Fibroblast of lung (primary cell): ENCODE measurements at regions not wholly inside any gene's neighbourhood (a gene's known extent, or its start where the extent isn't known, plus 50 kb on each side); places are given as distances from the start of the nearest gene placed in this dataset.

Experiments
- DNase-seq, 2 donors: peaks; one replicate each; pipeline versions ENCODE4 v3.0.0 to v3.0.0-alpha.2; 2010; ENCODE audit warnings: low read depth in 2 of 2
- H2AFZ ChIP-seq: 2 replicates; pipeline ENCODE4 v1.5.1; 2012; ENCODE audit warnings: low read length, control low read depth, inconsistent platforms
- H3K27ac ChIP-seq: 2 replicates; pipeline ENCODE4 v1.5.1; 2011; ENCODE audit warnings: low read length, control low read depth; ENCODE audit not compliant: insufficient read depth
- H3K27me3 ChIP-seq: 2 replicates; pipeline ENCODE4 v1.5.1; 2011; ENCODE audit warnings: mild to moderate bottlenecking, low read length; ENCODE audit not compliant: control insufficient read depth, insufficient read depth
- H3K36me3 ChIP-seq: 2 replicates; pipeline ENCODE4 v1.5.1; 2011; ENCODE audit warnings: low read length; ENCODE audit not compliant: control insufficient read depth, insufficient read depth
- H3K4me1 ChIP-seq: 2 replicates; pipeline ENCODE4 v1.5.1; 2011; ENCODE audit warnings: low read length; ENCODE audit not compliant: control insufficient read depth, insufficient read depth; ENCODE audit errors: extremely low read depth
- H3K4me2 ChIP-seq: 2 replicates; pipeline ENCODE4 v1.5.1; 2011; ENCODE audit warnings: low read length, control low read depth; ENCODE audit not compliant: insufficient read depth; ENCODE audit errors: extremely low read depth
- H3K4me3 ChIP-seq, 4 experiments: fragments of 200-600 bp in 1 of 4; sonication (generic) in 1 of 4; replicated peaks in 1 of 4; 2 replicates each; pipeline ENCODE4 v1.5.1; 2011 to 2016; ENCODE audit warnings: low read length in 4 of 4, low read depth in 3 of 4, mild to moderate bottlenecking in 3 of 4, control low read depth in 2 of 4, inconsistent platforms in 1 of 4, mixed read lengths in 1 of 4; ENCODE audit not compliant: insufficient read depth in 1 of 4; ENCODE audit errors: control extremely low read depth in 1 of 4
- H3K79me2 ChIP-seq: 2 replicates; pipeline ENCODE4 v1.5.1; 2012; ENCODE audit warnings: mild to moderate bottlenecking, low read length, inconsistent platforms; ENCODE audit not compliant: control insufficient read depth, insufficient read depth
- H3K9ac ChIP-seq: 2 replicates; pipeline ENCODE4 v1.5.1; 2011; ENCODE audit warnings: mild to moderate bottlenecking, low read length, control low read depth; ENCODE audit not compliant: insufficient read depth
- H3K9me3 ChIP-seq: 2 replicates; pipeline ENCODE4 v1.5.1; 2012; ENCODE audit warnings: low read depth, low read length; ENCODE audit not compliant: control insufficient read depth, insufficient read depth
- H4K20me1 ChIP-seq: 2 replicates; pipeline ENCODE4 v1.5.1; 2011; ENCODE audit warnings: low read length; ENCODE audit not compliant: control insufficient read depth, insufficient read depth; ENCODE audit errors: extremely low read depth
- EZH2 ChIP-seq: IDR thresholded peaks from 2 replicates; pipeline ENCODE4 v1.5.1; 2012; ENCODE audit warnings: low read length, control low read depth, mild to moderate bottlenecking; ENCODE audit errors: missing control alignments
- TF ChIP-seq, protein P1 (sequence below), 2 donors: IDR thresholded peaks in 1 of 2; conservative IDR thresholded peaks in 1 of 2; 1 replicate in 1 of 2; 2 replicates in 1 of 2; pipeline ENCODE4 v1.5.1; 2011 to 2012; ENCODE audit warnings: low read length in 2 of 2, control low read depth in 1 of 2, inconsistent platforms in 1 of 2, low read depth in 1 of 2, mild to moderate bottlenecking in 1 of 2

DNA sequence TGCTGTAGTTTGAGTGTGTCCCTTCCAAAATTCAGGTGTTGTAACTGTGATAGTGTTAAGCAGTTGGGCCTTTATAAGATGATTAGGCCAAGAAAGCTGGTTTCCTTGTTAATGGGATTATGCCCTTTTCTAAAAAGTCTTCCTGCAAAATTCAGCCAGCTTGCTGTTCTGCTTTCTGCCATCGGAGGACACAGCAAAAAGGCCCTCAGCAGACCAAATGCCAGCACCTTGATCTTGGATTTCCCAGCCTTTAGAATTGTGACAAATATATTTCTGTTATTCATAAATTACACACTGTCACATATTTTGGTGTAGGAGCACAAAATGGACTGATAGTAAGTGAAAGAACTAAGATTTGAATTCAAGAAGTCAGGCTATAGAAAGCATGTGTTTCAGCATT lies 203.2 kb downstream of the IZUMO3 start:
- TF ChIP-seq, protein P1, sequence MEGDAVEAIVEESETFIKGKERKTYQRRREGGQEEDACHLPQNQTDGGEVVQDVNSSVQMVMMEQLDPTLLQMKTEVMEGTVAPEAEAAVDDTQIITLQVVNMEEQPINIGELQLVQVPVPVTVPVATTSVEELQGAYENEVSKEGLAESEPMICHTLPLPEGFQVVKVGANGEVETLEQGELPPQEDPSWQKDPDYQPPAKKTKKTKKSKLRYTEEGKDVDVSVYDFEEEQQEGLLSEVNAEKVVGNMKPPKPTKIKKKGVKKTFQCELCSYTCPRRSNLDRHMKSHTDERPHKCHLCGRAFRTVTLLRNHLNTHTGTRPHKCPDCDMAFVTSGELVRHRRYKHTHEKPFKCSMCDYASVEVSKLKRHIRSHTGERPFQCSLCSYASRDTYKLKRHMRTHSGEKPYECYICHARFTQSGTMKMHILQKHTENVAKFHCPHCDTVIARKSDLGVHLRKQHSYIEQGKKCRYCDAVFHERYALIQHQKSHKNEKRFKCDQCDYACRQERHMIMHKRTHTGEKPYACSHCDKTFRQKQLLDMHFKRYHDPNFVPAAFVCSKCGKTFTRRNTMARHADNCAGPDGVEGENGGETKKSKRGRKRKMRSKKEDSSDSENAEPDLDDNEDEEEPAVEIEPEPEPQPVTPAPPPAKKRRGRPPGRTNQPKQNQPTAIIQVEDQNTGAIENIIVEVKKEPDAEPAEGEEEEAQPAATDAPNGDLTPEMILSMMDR (conservative IDR thresholded peaks at IDR 0.05 in 1 of 2, IDR thresholded peaks at IDR 0.05 in 1 of 2; ENCODE audit: low read depth in 1 of 2, low read length in 2 of 2), result no peak
- no peak for TF ChIP-seq EZH2
- no peak overlapping the region for H3K4me2 ChIP-seq
- no peaks in the 10 kb centered on the region for H3K27me3 ChIP-seq
- no peak overlapping the region for H2AFZ ChIP-seq
- H3K9ac ChIP-seq, result no peak overlapping the region
- H3K9me3 ChIP-seq, result no peaks in the 10 kb centered on the region
- no peaks in the 10 kb centered on the region for H3K79me2 ChIP-seq
- no peak overlapping the region for H3K27ac ChIP-seq
- no peak overlapping the region for H3K4me3 ChIP-seq
- no peaks in the 10 kb centered on the region for H4K20me1 ChIP-seq
- no peaks in the 10 kb centered on the region for H3K4me1 ChIP-seq
- DNase-seq, result no peak
- no peaks in the 10 kb centered on the region for H3K36me3 ChIP-seq

DNA sequence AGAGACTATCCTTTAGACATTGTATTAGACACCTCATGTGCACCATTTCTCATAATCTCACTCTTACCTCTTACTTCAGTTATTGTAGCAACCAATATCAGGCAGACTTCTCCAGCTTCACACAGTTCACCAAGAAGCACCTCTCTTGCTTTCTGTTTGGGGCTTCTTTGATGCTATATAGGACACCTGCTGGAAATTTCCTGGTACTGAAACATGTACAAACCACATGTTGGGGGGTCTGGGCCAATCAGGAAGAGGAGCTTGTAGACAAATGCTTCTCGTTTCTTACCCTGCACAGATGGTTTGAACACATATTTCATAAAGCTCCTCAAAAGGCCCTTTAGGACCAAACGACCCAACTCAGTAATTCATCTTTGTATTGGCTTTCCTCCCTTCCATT lies 212.1 kb downstream of the IZUMO3 start:
- TF ChIP-seq, protein P1 (conservative IDR thresholded peaks at IDR 0.05 in 1 of 2, IDR thresholded peaks at IDR 0.05 in 1 of 2; ENCODE audit: low read depth in 1 of 2, low read length in 2 of 2), result no peak
- no peak for TF ChIP-seq EZH2
- H2AFZ ChIP-seq, result no peak overlapping the region
- H3K36me3 ChIP-seq, result no peaks in the 10 kb centered on the region
- H3K4me2 ChIP-seq, result no peak overlapping the region
- H3K9me3 ChIP-seq, result no peaks in the 10 kb centered on the region
- H3K27me3 ChIP-seq, result no peaks in the 10 kb centered on the region
- no peak overlapping the region for H3K9ac ChIP-seq
- H3K4me1 ChIP-seq, result no peaks in the 10 kb centered on the region
- H3K27ac ChIP-seq, result no peak overlapping the region
- H3K79me2 ChIP-seq, result no peaks in the 10 kb centered on the region
- no peak overlapping the region for H3K4me3 ChIP-seq
- H4K20me1 ChIP-seq, result no peaks in the 10 kb centered on the region
- DNase-seq, result no peak

DNA sequence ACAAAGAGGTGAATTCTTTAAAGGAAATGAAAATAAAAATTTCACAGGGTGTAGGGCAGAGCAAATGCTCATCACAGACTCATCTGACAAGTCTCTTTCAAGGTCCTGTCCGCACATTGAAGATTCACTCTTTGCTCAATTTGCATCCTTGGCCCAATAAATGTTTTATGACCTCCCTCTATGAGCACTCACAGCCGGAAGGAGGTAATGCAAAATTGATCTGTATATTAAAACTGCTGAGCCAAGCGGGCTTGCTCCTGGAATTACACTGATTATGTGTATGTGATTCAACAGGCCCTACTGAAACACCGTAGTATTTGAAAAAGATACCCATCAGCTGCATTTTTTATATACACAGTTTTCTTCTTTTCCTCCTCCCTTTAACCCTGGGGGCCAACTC lies 246.8 kb downstream of the IZUMO3 start:
- H3K27me3 ChIP-seq, result no peaks in the 10 kb centered on the region

More for the DNA sequence above, 246.8 kb downstream of the IZUMO3 start:
- no peak overlapping the region for H3K4me3 ChIP-seq
- H4K20me1 ChIP-seq, result no peaks in the 10 kb centered on the region
- no peak overlapping the region for H2AFZ ChIP-seq
- H3K9ac ChIP-seq, result no peak overlapping the region
- no peak for TF ChIP-seq EZH2
- TF ChIP-seq, protein P1 (conservative IDR thresholded peaks at IDR 0.05 in 1 of 2, IDR thresholded peaks at IDR 0.05 in 1 of 2; ENCODE audit: low read depth in 1 of 2, low read length in 2 of 2), result no peak
- no peaks in the 10 kb centered on the region for H3K36me3 ChIP-seq
- no peaks in the 10 kb centered on the region for H3K4me1 ChIP-seq
- no peak for DNase-seq
- H3K4me2 ChIP-seq, result no peak overlapping the region
- no peaks in the 10 kb centered on the region for H3K79me2 ChIP-seq
- no peaks in the 10 kb centered on the region for H3K9me3 ChIP-seq
- H3K27ac ChIP-seq, result no peak overlapping the region
